Ishikawa (cell line): ENCODE measurements at regions not wholly inside any gene's neighbourhood (a gene's known extent, or its start where the extent isn't known, plus 50 kb on each side); places are given as distances from the start of the nearest gene placed in this dataset.

Experiments used
- CEBPB ChIP-seq: IDR thresholded peaks from 2 replicates; pipeline ENCODE4 v1.6.1; 2012
- CREB1 ChIP-seq: IDR thresholded peaks from 2 replicates; pipeline ENCODE4 v1.6.1; 2012; ENCODE audit warnings: low read depth
- EGR1 ChIP-seq: IDR thresholded peaks from 2 replicates; pipeline ENCODE4 v1.6.1; 2012
- EP300 ChIP-seq: IDR thresholded peaks from 2 replicates; pipeline ENCODE4 v1.6.1; 2012; ENCODE audit warnings: borderline replicate concordance
- FOXM1 ChIP-seq: IDR thresholded peaks from 2 replicates; pipeline ENCODE4 v1.6.1; 2012; ENCODE audit warnings: low read depth, borderline replicate concordance
- MAX ChIP-seq: IDR thresholded peaks from 2 replicates; pipeline ENCODE4 v1.6.1; 2012
- NFIC ChIP-seq: IDR thresholded peaks from 2 replicates; pipeline ENCODE4 v1.6.1; 2012
- RAD21 ChIP-seq: IDR thresholded peaks from 2 replicates; pipeline ENCODE4 v1.6.1; 2012; ENCODE audit warnings: low read depth
- REST ChIP-seq: IDR thresholded peaks from 2 replicates; pipeline ENCODE4 v1.6.1; 2012; ENCODE audit warnings: low read depth, mild to moderate bottlenecking
- TAF1 ChIP-seq: IDR thresholded peaks from 2 replicates; pipeline ENCODE4 v1.6.1; 2012; ENCODE audit warnings: low read depth, mild to moderate bottlenecking
- TCF12 ChIP-seq: IDR thresholded peaks from 2 replicates; pipeline ENCODE4 v1.6.1; 2012; ENCODE audit warnings: low read depth
- TEAD4 ChIP-seq: IDR thresholded peaks from 2 replicates; pipeline ENCODE4 v1.6.1; 2012
- USF1 ChIP-seq: IDR thresholded peaks from 2 replicates; pipeline ENCODE4 v1.6.1; 2012
- YY1 ChIP-seq: IDR thresholded peaks from 2 replicates; pipeline ENCODE4 v1.6.1; 2012; ENCODE audit warnings: low read depth
- ZBTB7A ChIP-seq: IDR thresholded peaks from 2 replicates; pipeline ENCODE4 v1.6.1; 2012; ENCODE audit warnings: low read depth

GRCh38 chr19:30673336-30673735, 301.2 kb downstream of the ZNF536 start:
- no peak for TF ChIP-seq EGR1
- no peak for TF ChIP-seq FOXM1
- TF ChIP-seq CREB1, result no peak
- TF ChIP-seq CEBPB, result no peak
- TF ChIP-seq TCF12, result no peak
- no peak for TF ChIP-seq RAD21
- no peak for TF ChIP-seq ZBTB7A
- no peak for TF ChIP-seq YY1
- TF ChIP-seq NFIC, result no peak
- TF ChIP-seq MAX, result no peak
- no peak for TF ChIP-seq USF1
- no peak for TF ChIP-seq TEAD4
- no peak for TF ChIP-seq REST
- TF ChIP-seq TAF1, result no peak
- TF ChIP-seq EP300, result no peak

GRCh38 chr19:30672926-30673325, 300.7 kb downstream of the ZNF536 start:
- no peak for TF ChIP-seq CEBPB
- TF ChIP-seq EGR1, result no peak
- no peak for TF ChIP-seq TCF12
- no peak for TF ChIP-seq EP300
- no peak for TF ChIP-seq REST
- no peak for TF ChIP-seq YY1
- TF ChIP-seq TEAD4, result no peak
- no peak for TF ChIP-seq FOXM1
- no peak for TF ChIP-seq TAF1
- no peak for TF ChIP-seq CREB1
- TF ChIP-seq USF1, result no peak
- no peak for TF ChIP-seq MAX
- no peak for TF ChIP-seq ZBTB7A
- TF ChIP-seq RAD21, result no peak

GRCh38 chr19:30671622-30672051, 299.5 kb downstream of the ZNF536 start:
- TF ChIP-seq CREB1, result no peak
- no peak for TF ChIP-seq CEBPB
- no peak for TF ChIP-seq TCF12
- no peak for TF ChIP-seq REST
- no peak for TF ChIP-seq FOXM1
- TF ChIP-seq YY1, result no peak
- no peak for TF ChIP-seq RAD21
- TF ChIP-seq EP300, result no peak
- no peak for TF ChIP-seq EGR1
- no peak for TF ChIP-seq TAF1
- TF ChIP-seq USF1, result no peak
- no peak for TF ChIP-seq TEAD4
- no peak for TF ChIP-seq MAX
- TF ChIP-seq NFIC, result no peak
- TF ChIP-seq ZBTB7A, result no peak

- TF ChIP-seq YY1, result no peak
- TF ChIP-seq EP300, result no peak
- TF ChIP-seq TCF12, result no peak
- no peak for TF ChIP-seq FOXM1
- no peak for TF ChIP-seq TAF1
- no peak for TF ChIP-seq CEBPB
- no peak for TF ChIP-seq USF1
- TF ChIP-seq REST, result no peak
- no peak for TF ChIP-seq EGR1
- no peak for TF ChIP-seq ZBTB7A
- no peak for TF ChIP-seq TEAD4
- no peak for TF ChIP-seq RAD21
- no peak for TF ChIP-seq CREB1
- no peak for TF ChIP-seq NFIC
- no peak for TF ChIP-seq MAX
These were observed 299.1 kb downstream of the ZNF536 start for GRCh38 chr19:30671367-30671619.
